Stomach smooth muscle (tissue), 2 donors: ENCODE measurements at regions not wholly inside any gene's neighbourhood (a gene's known extent, or its start where the extent isn't known, plus 50 kb on each side); places are given as distances from the start of the nearest gene placed in this dataset.

Experiments used
- H3K27ac ChIP-seq: one replicate; pipeline ENCODE4 v1.7.0; 2013; ENCODE audit warnings: mild to moderate bottlenecking, low read length, inconsistent platforms
- H3K27me3 ChIP-seq, 2 donors: one replicate each; pipeline ENCODE4 v1.7.0; 2013; ENCODE audit warnings: low read length in 2 of 2; ENCODE audit not compliant: insufficient read depth in 2 of 2, control insufficient read depth in 1 of 2
- H3K36me3 ChIP-seq, 2 donors: one replicate each; pipeline ENCODE4 v1.7.0; 2013; ENCODE audit warnings: low read length in 2 of 2; ENCODE audit not compliant: control insufficient read depth in 2 of 2, insufficient read depth in 2 of 2
- H3K4me1 ChIP-seq: one replicate; pipeline ENCODE4 v1.7.0; 2013; ENCODE audit warnings: low read length; ENCODE audit not compliant: control insufficient read depth, insufficient read depth
- H3K4me3 ChIP-seq, 2 donors: one replicate each; pipeline ENCODE4 v1.7.0; 2013; ENCODE audit warnings: low read length in 2 of 2
- H3K9ac ChIP-seq, 2 donors: one replicate each; pipeline ENCODE4 v1.7.0; 2013; ENCODE audit warnings: low read length in 2 of 2, mild to moderate bottlenecking in 1 of 2
- H3K9me3 ChIP-seq, 2 donors: one replicate each; pipeline ENCODE4 v1.7.0; 2013; ENCODE audit warnings: low read length in 2 of 2; ENCODE audit not compliant: control insufficient read depth in 2 of 2
- donor health status: healthy.
- donor health status: Pancreatic carcinoma.

DNA sequence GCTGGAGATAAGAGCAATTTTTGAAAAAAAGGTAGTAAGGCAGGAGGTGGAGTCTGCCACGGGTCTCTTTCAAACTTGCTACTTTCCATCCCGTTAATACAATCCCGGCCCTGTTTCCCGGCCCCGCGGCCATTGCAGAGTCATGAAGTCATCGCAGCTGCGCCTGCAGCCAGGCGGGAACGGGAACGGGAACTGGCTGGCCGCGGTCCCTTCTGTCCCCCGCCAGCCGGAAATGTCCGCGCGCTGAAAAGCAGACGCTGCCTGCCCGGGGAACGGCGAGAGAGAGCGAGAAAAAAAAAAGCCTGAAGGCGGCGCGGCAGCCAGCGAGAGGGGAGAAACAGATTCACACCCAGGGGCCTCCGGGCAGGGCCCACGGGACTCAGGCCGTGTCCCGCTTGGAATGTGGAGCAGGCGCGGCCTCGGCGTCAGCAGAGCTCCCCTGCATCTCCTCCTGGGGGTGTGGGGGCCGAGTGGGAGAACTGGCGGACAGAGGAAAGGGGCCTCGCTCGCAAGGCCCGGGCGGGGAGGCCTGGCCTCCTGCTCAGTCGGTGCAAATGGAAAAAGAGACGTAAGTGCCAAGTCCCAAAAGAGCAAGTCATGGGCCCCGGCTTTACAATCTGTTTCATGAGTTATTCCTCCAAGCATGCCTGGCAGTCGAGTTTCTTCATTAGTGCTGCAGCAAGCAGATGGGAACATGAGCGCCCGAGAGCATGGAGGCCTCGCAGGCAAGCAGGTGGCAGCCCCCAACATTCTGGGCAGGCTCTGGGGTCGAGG lies 201.2 kb upstream of the GAS1 start:
- H3K9ac ChIP-seq: peak overlapping the region; percentile 70 to 79

GRCh38 chr9:87149799-87150198 lies 202.5 kb upstream of the GAS1 start:
- Histone ChIP-seq H3K4me1 (peaks cover 15% of the 10 kb centered on the region), H3K36me3 (no peaks in the 10 kb centered on the region), H3K27me3 (peaks cover 0 to 2% of the 10 kb centered on the region in 2 donors), H3K27ac (peak overlapping the region; percentile 93), H3K9ac (no peak overlapping the region), H3K9me3 (no peaks in the 10 kb centered on the region), H3K4me3 (no peak overlapping the region)

More for the DNA sequence above, 201.2 kb upstream of the GAS1 start:
- Histone ChIP-seq H3K9me3 (no peaks in the 10 kb centered on the region), H3K4me1 (peaks cover 15% of the 10 kb centered on the region), H3K4me3 (peak overlapping the region; percentile 17 to 69), H3K27me3 (no peaks in the 10 kb centered on the region), H3K27ac (peak overlapping the region; percentile 93), H3K36me3 (no peaks in the 10 kb centered on the region)

GRCh38 chr9:87152256-87152655 lies 204.9 kb upstream of the GAS1 start:
- H3K9me3 ChIP-seq: no peaks in the 10 kb centered on the region
- H3K27ac ChIP-seq: no peak overlapping the region
- no peaks in the 10 kb centered on the region for H3K36me3 ChIP-seq
- no peak overlapping the region for H3K9ac ChIP-seq
- no peak overlapping the region for H3K4me3 ChIP-seq
- H3K4me1 ChIP-seq: peaks cover 15% of the 10 kb centered on the region
- H3K27me3 ChIP-seq: peaks cover 0 to 2% of the 10 kb centered on the region in 2 donors

- no peaks in the 10 kb centered on the region for H3K9me3 ChIP-seq
- no peak overlapping the region for H3K4me3 ChIP-seq
- H3K27ac ChIP-seq: no peak overlapping the region
- H3K36me3 ChIP-seq: no peaks in the 10 kb centered on the region
- H3K9ac ChIP-seq: no peak overlapping the region
- peaks cover 0 to 2% of the 10 kb centered on the region in 2 donors for H3K27me3 ChIP-seq
- H3K4me1 ChIP-seq: no peaks in the 10 kb centered on the region
Measured at GRCh38 chr9:87156247-87156646, 208.9 kb upstream of the GAS1 start.

- Histone ChIP-seq H3K9me3 (no peaks in the 10 kb centered on the region), H3K9ac (no peak overlapping the region), H3K27ac (no peak overlapping the region), H3K4me1 (no peaks in the 10 kb centered on the region), H3K36me3 (no peaks in the 10 kb centered on the region), H3K4me3 (no peak overlapping the region), H3K27me3 (peaks cover 0 to 2% of the 10 kb centered on the region in 2 donors)
Measured at GRCh38 chr9:87157366-87158031, 210.2 kb upstream of the GAS1 start.

DNA sequence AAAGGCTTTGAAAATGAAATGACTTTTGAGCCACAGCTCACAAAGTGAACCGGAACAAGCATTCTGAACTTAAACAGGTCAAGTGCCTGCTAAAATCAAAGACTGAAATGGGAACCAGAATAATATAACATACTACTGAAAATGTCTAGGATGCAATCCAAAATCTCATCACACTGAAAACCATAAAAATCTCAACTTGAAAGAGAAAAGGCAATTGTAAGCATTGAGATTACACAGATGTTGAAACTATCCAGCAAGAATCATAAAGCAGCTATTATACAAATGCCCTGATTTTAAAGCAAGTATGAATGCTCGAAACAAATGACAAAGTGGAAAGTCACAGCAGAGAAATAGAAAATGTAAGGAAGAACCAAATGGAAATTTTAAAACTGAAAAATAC lies 211.5 kb upstream of the GAS1 start:
- peaks cover 0 to 2% of the 10 kb centered on the region in 2 donors for H3K27me3 ChIP-seq
- no peak overlapping the region for H3K9ac ChIP-seq
- H3K36me3 ChIP-seq: no peaks in the 10 kb centered on the region
- no peak overlapping the region for H3K27ac ChIP-seq
- no peaks in the 10 kb centered on the region for H3K4me1 ChIP-seq
- no peaks in the 10 kb centered on the region for H3K9me3 ChIP-seq
- no peak overlapping the region for H3K4me3 ChIP-seq

DNA sequence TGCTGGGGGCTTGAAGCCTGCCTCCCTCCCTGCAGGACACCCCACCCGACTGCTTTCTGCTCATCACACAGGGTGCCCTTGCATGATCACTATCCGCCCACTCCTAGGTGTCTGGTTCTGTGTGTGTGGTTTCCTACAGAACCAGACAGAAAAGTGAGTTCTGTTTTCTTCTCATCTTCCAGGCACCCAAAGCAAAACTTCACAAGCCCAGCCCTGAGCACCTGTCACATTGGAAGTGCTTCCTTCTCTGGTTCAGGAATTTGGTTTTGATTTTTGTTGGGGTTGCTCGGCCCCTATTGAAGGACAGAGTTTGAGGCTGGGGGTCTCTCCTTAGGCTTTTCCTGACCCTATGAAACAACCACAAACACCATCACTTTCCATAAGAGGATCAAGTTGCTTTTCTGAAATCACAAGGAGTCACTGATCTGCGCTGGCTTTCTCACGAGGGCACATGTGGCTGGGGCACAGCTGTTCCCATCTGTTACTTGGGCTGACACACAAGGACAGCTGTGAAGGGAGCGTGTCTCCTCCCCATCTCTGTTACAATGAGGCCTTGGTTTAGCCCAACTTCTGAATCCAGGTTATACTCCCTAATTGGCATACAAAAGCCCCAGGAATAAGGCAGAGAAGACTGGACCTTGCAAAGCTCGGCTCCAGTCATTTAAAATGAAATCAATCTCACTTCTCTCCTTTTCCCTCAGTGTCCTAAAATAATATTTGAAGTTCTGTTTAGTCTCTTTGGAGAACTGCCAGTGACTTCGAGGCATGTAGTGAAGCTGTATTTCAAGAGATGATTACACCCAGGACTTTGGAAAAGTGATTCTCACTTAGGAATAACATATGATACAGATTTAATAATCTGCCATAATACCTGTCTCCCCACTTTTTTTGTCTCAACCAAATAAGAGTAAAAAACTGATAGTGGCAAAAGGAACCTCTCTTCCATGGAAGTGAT lies 213.1 kb upstream of the GAS1 start:
- H3K27ac ChIP-seq: no peak overlapping the region

DNA sequence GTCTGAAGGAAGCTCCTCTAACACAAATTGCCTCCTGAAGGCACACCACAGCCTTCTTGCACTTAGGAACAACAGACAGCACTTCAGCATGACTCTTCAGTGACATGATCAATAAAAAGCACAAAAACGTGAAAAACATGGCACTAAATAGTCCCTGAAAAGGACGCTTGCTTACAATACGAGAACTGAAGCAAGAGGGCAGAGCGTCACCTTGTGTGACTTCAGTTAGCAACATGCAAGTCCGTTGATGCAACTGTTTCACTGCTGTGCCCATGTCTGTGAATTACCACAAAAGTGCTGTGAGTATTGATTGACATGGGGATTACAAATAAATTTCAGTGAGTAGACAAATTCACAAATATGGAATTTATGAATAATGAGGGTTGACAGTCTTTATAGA lies 219.9 kb upstream of the GAS1 start:
- Histone ChIP-seq H3K9me3 (no peaks in the 10 kb centered on the region), H3K27ac (no peak overlapping the region), H3K36me3 (no peaks in the 10 kb centered on the region), H3K27me3 (no peaks in the 10 kb centered on the region), H3K9ac (no peak overlapping the region), H3K4me3 (no peak overlapping the region), H3K4me1 (no peaks in the 10 kb centered on the region)

More for the DNA sequence above, 213.1 kb upstream of the GAS1 start:
- Histone ChIP-seq H3K4me3 (no peak overlapping the region), H3K9me3 (no peaks in the 10 kb centered on the region), H3K9ac (no peak overlapping the region), H3K36me3 (no peaks in the 10 kb centered on the region), H3K4me1 (no peaks in the 10 kb centered on the region), H3K27me3 (no peaks in the 10 kb centered on the region)

DNA sequence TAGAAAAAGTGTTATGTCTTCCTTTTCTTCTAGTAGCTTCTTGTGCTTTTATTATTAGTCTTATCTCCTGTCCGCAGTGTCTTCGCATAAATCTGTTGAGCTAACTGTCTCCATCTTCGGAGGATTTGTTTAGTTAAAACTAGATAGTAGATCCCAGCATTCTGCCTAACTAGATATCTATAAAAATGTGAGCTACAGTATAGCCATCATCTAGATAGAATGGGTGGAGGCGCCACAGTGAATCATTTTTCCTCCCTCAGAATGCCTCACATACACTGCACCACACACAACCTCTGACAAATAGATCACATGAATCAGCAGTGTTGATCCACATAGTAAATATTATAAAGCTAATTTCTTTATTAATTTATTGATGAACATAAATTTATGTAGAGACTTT lies 220.3 kb upstream of the GAS1 start:
- Histone ChIP-seq H3K4me1 (no peaks in the 10 kb centered on the region), H3K9ac (no peak overlapping the region), H3K4me3 (no peak overlapping the region), H3K27ac (no peak overlapping the region), H3K27me3 (no peaks in the 10 kb centered on the region), H3K36me3 (no peaks in the 10 kb centered on the region), H3K9me3 (no peaks in the 10 kb centered on the region)

DNA sequence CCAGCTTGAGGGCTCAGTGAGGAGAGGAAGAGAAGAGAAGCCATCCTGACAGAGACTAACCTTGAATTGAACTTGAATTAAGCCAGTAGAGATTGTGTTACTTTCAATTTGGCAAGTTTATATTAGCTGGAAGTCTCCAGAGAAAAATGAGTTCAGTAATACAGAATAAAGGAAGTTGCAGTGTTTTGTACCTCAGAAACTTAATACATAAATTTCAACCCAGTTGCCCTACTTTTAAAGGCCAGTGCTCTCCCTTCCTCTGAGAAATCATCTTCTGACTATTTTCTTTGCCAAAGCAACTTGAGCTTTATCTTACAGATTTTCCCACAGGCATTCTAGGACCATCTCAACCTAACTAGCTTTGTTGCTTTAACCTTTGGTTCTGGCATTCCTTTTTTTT lies 231.0 kb upstream of the GAS1 start:
- Histone ChIP-seq H3K9ac (no peak overlapping the region), H3K27me3 (no peaks in the 10 kb centered on the region), H3K36me3 (no peaks in the 10 kb centered on the region), H3K27ac (no peak overlapping the region), H3K4me3 (no peak overlapping the region), H3K4me1 (no peaks in the 10 kb centered on the region), H3K9me3 (no peaks in the 10 kb centered on the region)
